ENCODE measurements at regions not wholly inside any gene's neighbourhood (a gene's known extent, or its start where the extent isn't known, plus 50 kb on each side); places are given as distances from the start of the nearest gene placed in this dataset.
A peak's percentile ranks its signal among the peaks of the same experiment; 100 is the strongest.

DNA sequence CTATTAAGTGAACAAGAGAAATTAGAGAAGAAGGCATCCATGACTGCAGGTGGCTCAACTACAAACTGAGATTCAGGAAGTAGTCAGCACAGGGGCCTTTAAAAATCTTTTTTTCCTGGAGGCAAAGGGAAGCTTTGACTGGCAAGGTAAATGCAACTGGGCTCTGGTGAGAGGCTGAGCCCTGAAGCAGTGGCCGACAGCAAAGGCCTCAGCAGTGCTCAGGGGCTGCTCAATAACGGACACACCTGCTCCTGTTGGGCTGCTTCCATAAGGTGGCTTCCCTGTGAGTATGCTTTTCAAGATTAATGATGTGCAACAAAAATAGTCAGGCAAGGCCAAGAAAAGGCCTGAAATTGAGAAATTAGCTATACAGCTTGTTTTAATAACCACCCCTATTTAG is 134.2 kb upstream of the RGMB start:
- no peak for DNase-seq

DNA sequence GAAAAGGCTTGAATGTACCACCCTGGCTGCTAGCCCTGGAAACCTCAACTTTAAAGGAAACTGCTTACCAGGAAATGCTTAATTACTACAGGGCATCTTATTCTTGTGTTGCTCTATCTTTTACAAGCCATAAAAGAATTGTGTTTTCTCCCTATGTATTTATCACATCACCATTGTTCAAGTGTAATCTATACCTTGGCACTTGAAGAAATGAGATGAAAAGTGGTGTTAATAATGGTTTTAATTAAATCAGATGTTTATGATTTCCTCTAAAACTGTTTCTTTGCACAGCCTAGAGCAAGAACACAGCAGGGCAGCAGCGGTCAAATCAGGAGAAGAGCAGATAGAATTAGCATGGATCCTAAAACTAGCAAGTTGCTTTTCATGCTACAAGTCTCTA is 131.8 kb upstream of the RGMB start:
- no peak for DNase-seq

DNA sequence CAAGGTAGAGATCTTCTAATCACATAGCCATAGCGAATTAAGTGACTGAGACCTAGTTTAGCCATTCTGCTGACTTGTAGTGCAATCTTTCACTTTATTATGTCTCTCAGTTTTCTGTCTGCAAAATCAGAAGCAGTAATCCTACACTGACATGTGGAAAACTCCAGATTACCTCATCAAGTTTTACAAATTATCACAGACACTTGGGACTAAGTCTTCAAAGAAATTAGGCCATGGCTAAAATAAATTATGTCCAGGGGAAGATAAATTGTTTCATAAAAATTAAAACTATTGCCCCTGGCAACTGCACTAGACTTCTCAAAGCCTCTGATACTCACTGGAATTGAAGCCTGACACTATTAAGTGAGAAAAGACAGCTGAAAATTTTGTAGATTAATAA is 129.9 kb upstream of the RGMB start:
- no peak for DNase-seq

DNA sequence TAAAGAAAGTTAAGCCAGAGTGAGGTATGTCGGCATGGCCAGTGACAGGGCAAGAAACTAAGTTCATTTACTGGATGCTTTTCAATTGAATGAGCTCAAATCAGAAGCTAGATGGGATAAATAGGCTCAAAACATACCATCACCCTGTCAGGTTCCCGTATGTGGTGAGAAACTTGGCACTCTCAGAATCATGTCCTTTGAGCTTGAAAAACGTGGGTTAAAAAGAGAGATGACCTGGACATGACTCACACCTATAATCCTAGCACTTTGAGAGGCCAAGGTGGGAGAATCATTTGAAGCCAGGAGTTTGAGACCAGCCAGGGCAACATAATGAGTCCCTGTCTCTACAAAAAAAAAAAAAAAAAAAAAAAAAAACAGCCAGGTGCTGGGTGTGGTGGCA is 121.7 kb upstream of the RGMB start:
- DNase-seq, result no peak

DNA sequence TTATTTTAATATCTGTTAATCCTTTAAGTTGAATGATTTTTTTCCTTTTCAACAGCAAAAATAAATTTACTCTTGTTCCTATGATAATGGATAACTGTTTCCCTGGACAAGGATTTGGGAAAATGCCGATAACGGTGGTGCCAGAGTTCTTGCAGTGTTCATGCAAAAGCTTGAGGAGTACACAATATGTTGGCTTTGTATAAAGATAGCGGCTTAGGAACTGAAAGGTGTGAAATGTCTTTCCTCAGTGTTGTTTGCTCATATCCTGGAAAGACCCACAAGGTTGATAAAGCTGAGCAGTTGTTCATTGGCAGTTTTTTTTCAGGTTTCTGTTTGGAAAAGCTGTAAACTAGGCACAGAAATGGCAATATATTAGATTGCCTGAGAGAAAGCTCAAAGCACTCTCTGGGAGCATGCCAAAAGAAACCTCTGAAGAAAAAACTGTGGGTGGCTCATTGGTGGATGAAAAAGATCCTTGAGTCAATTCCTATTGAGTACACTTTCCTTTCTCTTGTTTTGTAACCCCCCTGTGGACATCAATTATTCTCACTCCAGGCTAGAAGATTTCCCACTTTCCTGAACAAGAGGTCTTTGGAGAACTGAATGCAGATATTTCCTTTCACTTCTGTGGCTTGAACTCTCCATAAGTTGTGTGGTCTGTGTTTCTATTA is 117.2 kb upstream of the RGMB start:
- no peak for DNase-seq

DNA sequence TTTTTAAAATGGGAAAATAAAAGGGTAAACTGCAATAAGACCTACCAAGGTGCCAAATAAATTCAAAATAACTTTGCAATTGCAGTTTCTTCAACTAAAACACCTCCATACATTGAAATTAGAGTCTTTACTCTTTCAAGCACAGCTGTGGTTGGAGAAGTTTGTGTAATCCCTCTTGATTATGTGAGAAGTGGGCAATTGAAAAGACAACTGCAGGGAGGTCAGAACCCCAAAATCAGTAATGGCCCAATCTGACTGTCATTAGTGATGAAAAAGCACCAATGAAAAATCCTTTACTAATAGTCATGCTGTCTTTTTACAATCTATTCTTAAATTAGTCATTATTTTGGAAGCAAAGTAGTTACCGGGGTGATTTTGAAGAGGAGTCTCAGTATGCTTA is 116.7 kb upstream of the RGMB start:
- DNase-seq, result no peak

DNA sequence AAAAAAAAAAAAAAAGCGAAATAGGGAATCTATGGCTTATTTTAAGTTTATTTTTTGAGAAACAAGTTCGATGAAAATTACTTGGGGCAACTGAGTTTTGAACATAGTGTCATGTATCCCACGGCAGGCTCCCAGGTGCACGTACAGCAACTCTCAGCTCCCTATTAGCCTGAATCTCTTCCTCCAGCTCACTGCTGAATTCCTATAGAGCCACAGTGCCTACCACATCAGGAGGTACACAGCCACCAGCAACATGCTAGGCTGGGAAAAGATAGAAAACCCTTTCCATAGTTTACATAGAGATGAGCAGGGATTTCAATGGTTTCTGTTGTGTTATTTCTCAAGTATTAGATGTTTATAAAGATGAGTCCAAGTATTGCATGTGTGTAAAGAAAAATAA is 115.9 kb upstream of the RGMB start:
- no peak for DNase-seq

DNA sequence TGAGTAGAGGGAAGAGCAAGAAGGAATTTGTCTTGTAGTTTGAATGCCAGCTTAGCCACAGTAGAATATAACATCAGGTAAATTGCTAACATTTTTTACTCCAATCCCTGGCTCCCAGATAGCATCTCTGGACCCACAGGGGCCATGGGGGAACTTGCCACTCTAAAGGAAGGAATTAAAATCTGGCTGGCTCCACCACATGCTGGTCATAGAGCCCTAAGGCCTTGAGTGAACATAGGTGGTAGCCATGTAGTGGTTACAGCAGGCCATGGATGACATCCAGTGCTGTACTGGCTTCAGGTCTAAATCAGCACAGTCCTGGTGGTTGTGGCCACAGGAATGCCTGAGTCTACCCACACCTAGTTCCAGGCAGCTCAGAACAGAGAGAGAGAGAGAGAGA is 109.9 kb upstream of the RGMB start:
- no peak for DNase-seq

DNA sequence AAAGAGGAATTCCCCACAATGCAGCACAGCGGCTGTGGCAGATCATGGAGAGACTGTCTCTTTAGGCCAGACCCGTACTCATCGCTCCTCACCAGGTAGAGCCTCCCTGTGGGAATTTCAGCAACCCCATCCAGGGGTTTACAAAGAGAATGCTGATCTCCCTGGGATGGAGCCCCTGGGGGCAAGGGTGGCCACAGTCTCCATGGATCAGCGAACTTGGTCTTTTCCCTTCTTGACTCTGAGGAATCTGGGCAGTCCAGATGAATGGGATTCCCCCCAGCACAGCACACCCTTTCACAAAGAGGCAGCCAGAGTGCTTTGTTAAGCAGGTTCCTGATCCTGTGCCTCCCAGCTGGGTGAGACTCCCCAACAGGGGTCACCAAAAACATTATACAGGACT is 108.7 kb upstream of the RGMB start:
- no peak for DNase-seq

DNA sequence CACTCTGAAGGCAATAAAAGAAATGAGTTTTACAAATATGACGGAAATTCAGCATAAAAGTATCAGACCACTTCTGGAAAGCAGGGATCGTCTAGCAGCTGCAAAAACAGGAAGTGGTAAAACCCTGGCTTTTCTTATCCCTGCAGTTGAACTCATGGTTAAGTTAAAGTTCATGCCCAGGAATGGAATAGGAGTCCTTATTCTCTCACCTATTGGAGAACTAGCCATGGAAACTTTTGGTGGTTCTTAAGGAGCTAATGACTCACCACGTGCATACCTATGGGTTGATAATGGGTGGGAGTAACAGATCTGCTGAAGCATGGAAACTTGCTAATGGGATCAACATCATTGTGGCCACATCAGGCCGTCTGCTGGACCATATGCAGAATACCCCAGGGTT is 93.5 kb upstream of the RGMB start:
- DNase-seq, result peak; percentile 69

DNA sequence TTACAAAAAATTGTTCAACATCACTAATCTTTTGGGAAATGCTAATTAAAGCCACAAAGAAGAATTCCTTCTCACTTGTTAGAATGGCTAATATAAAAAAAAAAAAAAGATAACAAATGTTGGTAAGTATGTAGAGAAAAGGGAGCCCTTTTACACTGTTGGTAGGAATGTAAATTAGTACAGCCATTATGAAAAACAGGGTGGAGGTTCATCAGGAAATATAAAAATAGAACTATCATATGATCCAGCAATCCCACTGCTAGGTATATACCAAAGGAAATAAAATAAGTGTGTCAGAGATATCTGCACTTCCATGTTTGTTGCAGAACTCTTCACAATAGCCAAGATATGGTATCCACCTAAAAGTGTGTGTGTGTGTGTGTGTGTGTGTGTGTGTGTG is 83.5 kb upstream of the RGMB start:
- DNase-seq, result no peak

DNA sequence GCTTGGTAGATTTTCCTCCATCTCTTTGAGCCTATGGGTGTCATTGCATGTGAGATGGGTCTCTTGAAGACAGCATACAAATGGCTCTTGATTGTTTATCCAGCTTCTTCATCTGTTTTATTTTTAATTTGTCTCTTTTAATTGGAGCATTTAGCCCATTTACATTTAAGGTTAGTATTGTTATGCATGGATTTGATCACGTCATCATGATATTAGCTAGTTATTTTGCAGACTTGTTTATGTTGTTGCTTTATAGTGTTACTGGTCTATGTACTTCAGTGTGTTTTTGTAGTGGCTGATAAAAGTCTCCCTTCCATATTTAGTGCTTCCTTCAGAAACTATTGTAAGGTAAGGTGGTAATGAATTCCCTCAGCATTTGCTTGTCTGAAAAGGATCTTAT is 78.6 kb upstream of the RGMB start:
- no peak for DNase-seq

DNA sequence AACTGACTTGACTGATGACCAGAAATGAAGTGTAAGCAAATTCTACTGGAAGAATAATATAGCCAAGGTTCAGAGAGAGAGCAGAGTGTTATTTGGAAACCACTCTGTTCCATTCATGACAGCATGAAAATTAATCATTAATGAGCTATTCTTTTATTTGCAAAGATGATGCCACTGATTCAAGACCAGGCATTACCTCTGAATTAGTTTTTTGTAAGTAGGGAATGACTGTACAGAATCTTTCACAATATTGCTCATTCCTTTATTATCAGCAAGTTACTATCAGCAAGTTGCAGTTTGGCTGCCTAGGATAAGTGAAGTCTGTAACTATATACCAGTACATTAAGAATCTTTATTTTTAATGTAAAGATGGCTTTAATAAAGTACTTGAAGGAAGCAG is 75.1 kb upstream of the RGMB start:
- DNase-seq, result no peak

DNA sequence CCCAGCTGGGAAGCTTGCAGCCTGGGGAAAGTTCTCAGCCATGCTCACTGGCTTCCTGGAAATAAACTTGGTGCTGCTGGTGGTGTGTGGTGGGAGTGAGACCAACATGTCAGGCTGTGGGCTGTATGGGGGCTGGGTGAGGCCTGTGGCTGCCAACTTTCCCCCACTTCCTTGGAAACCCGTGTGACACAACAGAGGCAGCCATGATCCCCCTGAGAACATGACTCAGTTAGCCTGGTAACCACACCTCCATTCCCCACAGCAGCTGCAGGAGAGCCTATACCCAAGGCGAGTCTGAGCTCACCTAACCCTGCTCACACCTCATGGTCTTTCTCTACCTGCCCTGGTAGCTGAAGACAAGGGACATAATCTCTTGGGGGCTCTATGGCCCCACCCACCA is 72.7 kb upstream of the RGMB start:
- no peak for DNase-seq

DNA sequence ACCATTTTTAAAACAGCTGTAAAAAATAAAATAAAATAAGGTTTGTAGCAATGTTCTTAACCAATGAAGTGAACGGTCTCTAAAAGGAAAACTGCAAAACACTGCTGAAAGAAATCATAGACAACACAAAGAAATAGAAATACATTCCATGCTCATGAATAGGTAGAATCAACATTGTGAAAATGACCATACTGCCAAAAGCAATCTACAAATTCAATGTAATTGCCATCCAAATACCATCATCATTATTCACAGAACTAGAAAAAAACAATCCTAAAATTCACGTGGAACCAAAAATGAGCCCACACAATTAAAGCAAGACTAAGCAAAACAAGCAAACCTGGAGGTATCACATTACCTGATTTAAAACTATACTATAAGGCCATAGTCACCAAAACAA is 67.6 kb upstream of the RGMB start:
- DNase-seq, result no peak

DNA sequence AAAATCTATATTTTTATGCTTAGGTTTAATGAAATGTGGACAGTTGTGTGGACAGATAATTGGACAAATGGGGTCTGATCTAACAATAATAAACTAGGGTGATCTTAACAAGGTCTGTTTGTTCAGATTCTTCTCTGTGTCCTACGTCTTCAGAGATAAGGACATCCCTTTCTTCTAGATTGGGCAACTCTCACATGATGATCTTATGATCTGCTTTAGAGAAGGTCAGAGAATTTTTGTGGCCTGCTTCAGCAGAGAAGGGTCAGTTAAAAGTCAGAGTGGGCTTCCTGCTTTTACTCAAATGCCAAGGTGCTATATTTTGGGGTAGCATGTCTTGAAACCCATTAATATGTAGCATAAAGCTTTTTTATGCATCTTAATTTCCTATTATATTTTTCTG is 63.8 kb upstream of the RGMB start:
- no peak for DNase-seq

DNA sequence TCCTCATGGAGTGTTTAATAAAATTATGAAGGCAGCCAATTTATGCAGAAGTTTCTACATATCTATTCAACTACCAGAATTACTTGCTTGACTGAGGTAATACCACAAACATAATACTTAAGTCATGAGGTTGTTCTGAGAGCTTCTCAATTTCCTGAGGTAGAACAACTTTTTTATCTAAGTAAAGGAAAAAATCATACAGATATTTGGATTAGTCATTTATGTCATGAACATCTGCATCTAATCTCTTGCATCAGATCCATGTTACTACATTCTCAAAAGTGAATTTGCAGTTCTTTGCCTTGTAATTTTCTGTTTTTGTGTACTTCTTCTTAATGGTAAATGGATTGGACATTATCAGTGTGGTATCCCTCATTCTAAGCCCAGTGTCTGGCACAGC is 60.4 kb upstream of the RGMB start:
- DNase-seq, result no peak

DNA sequence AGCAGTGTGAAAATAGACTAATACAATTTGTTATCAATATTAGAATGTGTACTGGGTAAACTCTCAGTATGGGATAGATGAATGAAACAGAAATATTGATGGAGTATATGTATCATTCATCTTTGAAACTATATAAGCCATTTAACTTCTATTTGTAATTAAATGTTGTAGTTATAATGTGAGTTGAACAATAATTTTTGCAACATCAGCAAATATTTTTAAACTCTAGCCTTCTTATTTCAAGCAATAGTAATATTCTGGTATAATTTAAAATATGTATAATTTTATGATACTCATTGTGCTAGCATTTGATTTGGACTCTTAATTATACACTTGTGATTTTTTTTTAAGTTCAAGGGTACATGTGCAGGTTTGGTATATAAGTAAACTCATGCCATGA is 59.6 kb upstream of the RGMB start:
- DNase-seq, result no peak

DNA sequence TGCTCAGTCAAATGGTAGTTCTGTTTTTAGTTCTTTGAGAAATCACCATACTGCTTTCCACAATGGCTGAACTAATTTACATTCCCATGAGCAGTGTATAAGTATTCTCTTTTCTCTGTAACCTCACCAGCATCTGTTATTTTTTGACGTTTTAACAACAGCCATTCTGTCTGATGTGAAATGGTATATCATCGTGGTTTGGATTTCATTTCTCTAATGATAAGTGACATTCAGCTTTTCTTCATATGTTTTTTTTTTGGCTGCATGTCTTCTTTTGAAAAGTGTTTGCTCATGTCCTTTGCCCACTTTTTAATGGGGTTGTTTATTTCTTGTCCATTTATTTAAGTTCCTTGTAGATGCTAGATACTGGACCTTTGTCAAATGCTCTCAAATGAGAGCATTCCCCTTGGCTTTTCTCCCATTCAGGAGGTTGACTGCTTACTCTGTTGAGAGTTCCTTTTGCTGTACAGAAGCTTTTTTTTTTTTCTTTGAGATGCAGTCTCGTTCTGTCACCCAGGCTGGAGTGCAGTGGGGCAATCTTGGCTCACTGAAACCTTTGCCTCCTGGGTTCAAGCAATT is 58.7 kb upstream of the RGMB start:
- no peak for DNase-seq

DNA sequence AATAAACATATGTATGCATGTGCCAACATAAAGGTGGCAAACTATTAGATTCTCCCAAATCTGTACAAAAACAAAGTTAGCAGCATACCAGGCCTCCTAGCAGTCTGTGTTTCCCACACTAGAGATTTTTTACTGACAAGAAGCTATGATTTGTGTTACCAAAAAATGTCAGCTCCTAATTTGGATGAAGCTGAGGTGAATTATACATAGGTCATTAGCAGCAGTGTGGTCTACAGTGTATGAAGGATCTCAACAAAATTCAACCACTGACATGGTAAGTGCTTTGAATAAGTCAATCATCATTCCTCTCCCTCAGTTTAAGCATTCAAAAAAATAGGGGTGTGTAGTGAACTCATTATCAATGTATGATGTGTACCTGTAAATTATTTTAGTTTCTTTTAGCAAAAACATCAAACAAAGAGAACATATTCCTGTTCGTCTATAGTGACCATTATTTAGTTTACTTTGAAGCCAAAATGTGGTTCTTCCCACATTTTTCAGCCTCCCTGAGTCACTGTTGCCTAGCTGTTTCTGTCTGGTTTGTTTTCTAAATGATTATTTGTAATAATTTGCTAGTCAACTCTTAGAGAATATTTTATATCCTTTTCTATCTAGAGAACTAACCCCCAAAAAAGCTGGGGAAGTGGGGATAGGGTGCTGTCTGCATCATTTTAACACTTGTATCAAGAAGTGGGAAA is 52.1 kb upstream of the RGMB start:
- DNase-seq, result no peak

DNA sequence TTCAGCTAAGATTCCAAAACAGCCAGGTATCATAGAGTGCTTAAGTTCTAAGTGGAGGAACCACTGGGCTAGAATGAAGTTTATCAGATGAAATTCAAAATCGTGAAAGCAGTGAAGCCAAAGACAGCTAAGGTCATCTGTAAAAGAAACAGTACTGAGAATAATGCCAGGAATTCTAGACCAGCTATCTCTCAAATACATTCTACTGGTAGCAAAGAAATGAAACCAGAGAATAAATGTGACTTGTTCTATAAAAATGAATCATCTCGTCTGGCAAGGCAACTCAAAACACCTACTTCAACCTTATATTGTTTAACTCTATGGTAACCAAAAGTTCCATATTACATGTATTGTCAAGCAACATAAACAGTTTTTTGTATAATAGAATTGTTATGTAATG is 51.3 kb upstream of the RGMB start:
- no peak for DNase-seq

DNA sequence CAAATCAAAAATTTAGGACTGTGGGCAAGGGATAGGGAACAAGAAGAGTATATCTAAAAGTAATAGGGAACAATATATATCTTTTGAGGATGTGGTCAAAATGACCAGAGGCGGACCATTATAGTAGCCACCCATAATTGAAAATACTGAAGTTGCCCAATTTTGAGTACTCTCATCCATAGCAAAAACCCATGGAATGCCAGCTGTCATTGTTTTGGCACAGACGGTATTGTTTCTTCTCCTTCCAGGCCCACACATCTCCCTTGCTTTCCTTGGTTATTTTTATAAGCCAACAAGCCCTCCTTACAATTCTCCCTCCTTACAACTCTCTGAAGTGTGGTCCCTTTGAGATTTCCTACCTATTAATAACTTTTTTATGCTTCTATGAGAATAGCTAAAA is 50.4 kb upstream of the RGMB start:
- no peak for DNase-seq

Measured in MV-4-11 (cell line).